SK-N-DZ (cell line): ENCODE measurements at regions not wholly inside any gene's neighbourhood (a gene's known extent, or its start where the extent isn't known, plus 50 kb on each side); places are given as distances from the start of the nearest gene placed in this dataset.
"Not testable (repeated sequence)": the region's sequence is repeated elsewhere in the genome, so short reads cannot be mapped to it uniquely, and the experiment has no call there.

Experiments used
- DNase-seq: peaks from one replicate; pipeline ENCODE4 v3.0.0-alpha.2; 2015; ENCODE audit warnings: low spot score

GRCh38 chr2:53209679-53210458, 557.7 kb upstream of the CHAC2 start:
- no peak for DNase-seq

- no peak for DNase-seq
These were observed 558.8 kb upstream of the CHAC2 start for GRCh38 chr2:53208815-53209214.

GRCh38 chr2:53206226-53206625, 561.4 kb upstream of the CHAC2 start:
- DNase-seq, result not testable (repeated sequence)

- peak; percentile 15 for DNase-seq
These were observed 565.5 kb upstream of the CHAC2 start for GRCh38 chr2:53202063-53202462.

GRCh38 chr2:53200072-53200471, 567.5 kb upstream of the CHAC2 start:
- DNase-seq, result no peak

- no peak for DNase-seq
These were observed 578.6 kb upstream of the CHAC2 start for GRCh38 chr2:53188851-53189510.

GRCh38 chr2:53183581-53183980, 584.0 kb upstream of the CHAC2 start:
- no peak for DNase-seq

- no peak for DNase-seq
These were observed 585.0 kb upstream of the CHAC2 start for GRCh38 chr2:53182601-53183000.

GRCh38 chr2:53181759-53182158, 585.8 kb upstream of the CHAC2 start:
- DNase-seq, result no peak

- no peak for DNase-seq
These were observed 590.3 kb upstream of the CHAC2 start for GRCh38 chr2:53177327-53177726.

GRCh38 chr2:53174539-53174938, 593.1 kb upstream of the CHAC2 start:
- DNase-seq, result no peak

GRCh38 chr2:53173698-53174455, 593.7 kb upstream of the CHAC2 start:
- DNase-seq, result no peak

- DNase-seq, result no peak
These were observed 594.5 kb upstream of the CHAC2 start for GRCh38 chr2:53173091-53173490.

GRCh38 chr2:53170466-53170865, 597.1 kb upstream of the CHAC2 start:
- no peak for DNase-seq

GRCh38 chr2:53167227-53167626, 600.4 kb upstream of the CHAC2 start:
- no peak for DNase-seq

- no peak for DNase-seq
These were observed 617.5 kb upstream of the CHAC2 start for GRCh38 chr2:53150146-53150545.

GRCh38 chr2:53148221-53148620, 619.4 kb upstream of the CHAC2 start:
- DNase-seq, result no peak

- no peak for DNase-seq
These were observed 636.2 kb upstream of the CHAC2 start for GRCh38 chr2:53131416-53131815.

GRCh38 chr2:53130441-53130943, 637.1 kb upstream of the CHAC2 start:
- DNase-seq, result no peak

- no peak for DNase-seq
These were observed 637.8 kb upstream of the CHAC2 start for GRCh38 chr2:53129851-53130250.

- DNase-seq, result no peak
These were observed 640.4 kb upstream of the CHAC2 start for GRCh38 chr2:53127061-53127650.

- no peak for DNase-seq
These were observed 652.6 kb upstream of the CHAC2 start for GRCh38 chr2:53114991-53115390.
